22Rv1 (cell line): ENCODE measurements at regions not wholly inside any gene's neighbourhood (a gene's known extent, or its start where the extent isn't known, plus 50 kb on each side); places are given as distances from the start of the nearest gene placed in this dataset.

Experiments
- CTCF ChIP-seq: fragments of 450-650 bp; IDR thresholded peaks from 2 replicates; pipeline ENCODE4 v1.5.1; 2017; ENCODE audit warnings: mild to moderate bottlenecking
- ZFX ChIP-seq: fragments of 450-650 bp; IDR thresholded peaks from 2 replicates; pipeline ENCODE4 v1.6.1; 2017; ENCODE audit warnings: antibody characterized with exemption, borderline replicate concordance

GRCh38 chr11:134685793-134686380, 273.8 kb upstream of the B3GAT1 start:
- TF ChIP-seq CTCF (no peak), ZFX (no peak)
